C4-2B (cell line): ENCODE measurements at regions not wholly inside any gene's neighbourhood (a gene's known extent, or its start where the extent isn't known, plus 50 kb on each side); places are given as distances from the start of the nearest gene placed in this dataset.
"Not testable (repeated sequence)": the region's sequence is repeated elsewhere in the genome, so short reads cannot be mapped to it uniquely, and the experiment has no call there.

Experiments
- H3K27ac ChIP-seq: fragments of 450-650 bp; 2 replicates; pipeline ENCODE4 v1.5.1; 2017
- ZFX ChIP-seq: fragments of 450-650 bp; IDR thresholded peaks from 2 replicates; pipeline ENCODE4 v1.6.1; 2017
- TF ChIP-seq, protein P1 (sequence below): fragments of 450-650 bp; conservative IDR thresholded peaks from 2 replicates; pipeline ENCODE4 v1.5.1; 2017; ENCODE audit warnings: mild to moderate bottlenecking

DNA sequence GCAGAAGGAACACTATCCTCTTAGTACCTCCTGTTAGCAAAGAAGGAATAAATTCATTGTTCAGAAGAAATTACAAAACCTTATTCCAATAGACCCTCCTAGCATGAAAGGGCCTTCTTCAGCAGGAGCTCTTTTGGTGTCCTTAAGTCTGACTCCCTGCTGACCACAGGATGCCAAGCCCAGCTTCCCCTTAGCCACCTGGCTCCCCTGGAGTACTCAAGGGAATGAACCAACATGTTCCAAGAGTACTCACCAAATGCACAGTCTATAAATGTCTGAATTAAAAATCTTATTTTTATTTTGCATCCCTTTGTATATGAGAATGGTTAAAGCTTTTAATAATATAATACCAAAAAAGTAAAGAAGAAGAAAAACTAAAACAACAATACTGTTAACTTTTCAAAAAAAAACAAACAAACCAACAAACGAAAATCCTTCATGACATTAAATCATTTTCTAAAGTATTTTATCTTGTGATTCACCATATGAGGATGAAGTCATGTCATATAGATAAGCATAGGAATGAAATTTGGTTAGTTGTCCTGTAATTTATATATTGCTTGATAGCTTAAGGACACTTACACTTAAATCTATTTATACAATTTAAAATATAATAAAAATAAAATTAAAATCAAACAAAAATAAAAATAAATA is 1355.1 kb downstream of the HACE1 start:
- H3K27ac ChIP-seq: no peak overlapping the region
- no peak for TF ChIP-seq ZFX
- TF ChIP-seq, protein P1, sequence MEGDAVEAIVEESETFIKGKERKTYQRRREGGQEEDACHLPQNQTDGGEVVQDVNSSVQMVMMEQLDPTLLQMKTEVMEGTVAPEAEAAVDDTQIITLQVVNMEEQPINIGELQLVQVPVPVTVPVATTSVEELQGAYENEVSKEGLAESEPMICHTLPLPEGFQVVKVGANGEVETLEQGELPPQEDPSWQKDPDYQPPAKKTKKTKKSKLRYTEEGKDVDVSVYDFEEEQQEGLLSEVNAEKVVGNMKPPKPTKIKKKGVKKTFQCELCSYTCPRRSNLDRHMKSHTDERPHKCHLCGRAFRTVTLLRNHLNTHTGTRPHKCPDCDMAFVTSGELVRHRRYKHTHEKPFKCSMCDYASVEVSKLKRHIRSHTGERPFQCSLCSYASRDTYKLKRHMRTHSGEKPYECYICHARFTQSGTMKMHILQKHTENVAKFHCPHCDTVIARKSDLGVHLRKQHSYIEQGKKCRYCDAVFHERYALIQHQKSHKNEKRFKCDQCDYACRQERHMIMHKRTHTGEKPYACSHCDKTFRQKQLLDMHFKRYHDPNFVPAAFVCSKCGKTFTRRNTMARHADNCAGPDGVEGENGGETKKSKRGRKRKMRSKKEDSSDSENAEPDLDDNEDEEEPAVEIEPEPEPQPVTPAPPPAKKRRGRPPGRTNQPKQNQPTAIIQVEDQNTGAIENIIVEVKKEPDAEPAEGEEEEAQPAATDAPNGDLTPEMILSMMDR: no peak

DNA sequence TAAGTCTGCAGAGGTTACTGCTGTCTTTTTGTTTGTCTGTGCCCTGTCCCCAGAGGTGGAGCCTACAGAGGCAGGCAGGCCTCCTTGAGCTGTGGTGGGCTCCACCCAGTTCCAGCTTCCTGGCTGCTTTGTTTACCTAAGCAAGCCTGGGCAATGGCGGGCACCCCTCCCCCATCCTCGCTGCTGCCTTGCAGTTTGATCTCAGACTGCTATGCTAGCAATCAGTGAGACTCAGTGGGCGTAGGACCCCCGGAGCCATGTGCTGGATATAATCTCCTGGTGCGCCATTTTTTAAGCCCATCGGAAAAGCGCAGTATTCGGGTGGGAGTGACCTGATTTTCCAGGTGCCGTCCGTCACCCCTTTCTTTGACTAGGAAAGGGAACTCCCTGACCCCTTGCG is 1363.1 kb downstream of the HACE1 start:
- not testable (repeated sequence) for H3K27ac ChIP-seq

DNA sequence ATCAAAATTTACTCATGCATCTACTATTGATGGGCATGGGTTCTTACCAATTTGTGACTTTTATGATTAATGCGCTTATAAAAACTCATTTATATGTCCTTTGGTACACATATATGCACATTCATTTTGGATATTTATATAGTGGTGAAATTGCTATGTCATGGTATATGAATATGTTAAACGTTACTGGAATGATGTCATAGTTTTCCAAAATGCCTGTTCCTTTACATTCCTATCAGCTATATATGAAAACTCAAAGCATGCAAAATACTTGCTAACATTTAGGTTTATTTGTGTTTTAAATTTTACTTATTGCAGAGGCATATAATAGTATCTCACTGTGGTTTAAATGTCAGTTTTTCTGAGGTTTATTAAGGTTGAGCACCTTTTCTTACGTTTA is 1403.1 kb downstream of the HACE1 start:
- no peak overlapping the region for H3K27ac ChIP-seq
- TF ChIP-seq, protein P1: no peak
- TF ChIP-seq ZFX: no peak

DNA sequence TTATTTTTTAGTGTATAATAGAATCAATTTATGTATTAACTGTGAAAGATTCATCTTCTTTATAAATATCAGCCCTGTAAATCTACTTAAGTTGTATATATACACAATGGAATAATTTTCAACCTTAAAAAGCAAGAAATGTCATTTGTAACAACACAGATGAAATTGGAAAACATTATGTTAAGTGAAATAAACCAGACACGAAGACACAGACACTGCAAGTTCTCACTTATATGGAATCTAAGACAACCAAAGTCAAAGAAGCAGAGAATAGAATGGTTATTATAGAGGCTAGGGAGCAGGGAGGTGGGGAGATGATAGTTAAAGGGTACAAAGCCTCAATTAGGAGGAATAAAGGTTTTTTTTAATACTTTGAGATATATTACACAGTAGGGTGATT is 1404.4 kb downstream of the HACE1 start:
- TF ChIP-seq, protein P1: no peak
- no peak for TF ChIP-seq ZFX
- no peak overlapping the region for H3K27ac ChIP-seq

DNA sequence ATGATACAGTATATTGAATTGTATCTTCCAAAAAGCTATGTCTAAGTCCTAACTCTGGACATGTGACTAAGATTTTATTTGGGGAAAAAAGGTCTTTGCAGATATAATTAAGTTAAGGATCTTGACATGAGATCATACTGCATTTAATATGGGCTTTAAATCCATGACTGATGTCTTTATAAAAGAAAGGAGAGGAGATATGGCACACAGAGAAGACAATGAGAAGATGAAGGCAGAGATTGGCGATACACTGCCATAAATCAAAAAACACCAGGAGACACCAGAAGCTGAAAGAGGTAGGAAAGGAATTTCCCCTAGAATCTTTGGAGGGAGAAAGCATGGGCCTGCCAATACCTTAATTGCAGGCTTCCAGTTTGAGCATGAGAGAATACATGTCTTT is 1450.2 kb downstream of the HACE1 start:
- TF ChIP-seq, protein P1: no peak
- no peak for TF ChIP-seq ZFX
- H3K27ac ChIP-seq: no peak overlapping the region

DNA sequence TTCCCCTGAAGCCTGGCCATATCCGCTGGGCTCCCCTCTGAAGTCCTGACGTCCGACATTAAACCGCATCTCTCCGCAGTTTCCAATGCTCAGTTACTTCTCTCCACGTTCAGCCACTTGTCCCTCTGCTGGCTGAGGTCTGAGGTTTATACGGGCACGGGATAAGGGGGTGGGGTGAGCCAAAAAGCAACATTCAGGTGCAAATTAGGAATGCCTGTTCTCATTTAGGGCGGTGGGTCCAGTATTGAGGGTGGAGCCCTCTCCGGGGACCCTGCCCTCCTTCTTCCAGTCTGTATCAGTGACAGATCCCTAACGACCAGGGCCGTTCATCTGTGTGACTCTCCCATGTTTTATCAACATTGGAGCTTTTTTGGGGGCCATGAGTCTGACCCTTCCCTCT is 1454.4 kb downstream of the HACE1 start:
- no peak overlapping the region for H3K27ac ChIP-seq
- TF ChIP-seq, protein P1: no peak
- no peak for TF ChIP-seq ZFX

DNA sequence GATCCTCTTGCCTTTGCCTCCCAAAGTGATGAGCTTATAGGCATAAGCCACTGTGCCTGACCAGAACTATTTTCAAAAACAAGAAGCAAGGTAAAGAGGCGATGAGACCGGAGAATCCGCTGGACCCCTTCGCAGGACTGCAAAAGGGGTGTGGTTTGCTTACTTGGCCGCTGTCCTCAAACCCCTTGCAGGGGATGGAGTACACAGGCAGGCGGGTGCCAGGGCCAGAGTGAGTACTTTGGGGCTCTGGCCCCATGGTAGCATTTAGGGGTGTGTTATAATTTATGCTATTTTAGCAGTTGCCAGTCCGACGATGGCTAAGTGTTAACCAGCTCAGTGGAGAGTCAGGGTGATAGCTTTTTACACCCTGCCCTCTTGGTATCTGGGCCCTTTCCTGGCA is 1454.9 kb downstream of the HACE1 start:
- H3K27ac ChIP-seq: no peak overlapping the region
- TF ChIP-seq, protein P1: no peak
- no peak for TF ChIP-seq ZFX

DNA sequence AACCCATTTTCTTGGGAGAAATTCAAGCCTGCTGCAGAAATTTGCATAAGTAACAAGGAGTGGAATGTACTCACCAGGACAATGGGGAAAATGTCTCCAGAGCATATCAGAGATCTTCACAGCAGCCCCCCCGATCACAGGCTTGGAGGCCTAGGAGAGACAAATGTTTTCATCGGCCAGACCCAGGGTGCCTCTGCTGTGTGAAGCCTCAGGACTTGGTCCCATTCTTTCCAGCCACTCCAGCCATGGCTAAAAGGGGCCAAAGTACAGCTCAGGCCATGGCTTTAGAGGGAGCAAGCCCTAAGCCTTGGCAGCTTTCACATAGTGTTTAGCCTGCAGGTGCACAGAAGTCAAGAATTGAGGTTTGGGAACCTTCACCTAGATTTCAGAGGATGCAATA is 1463.0 kb downstream of the HACE1 start:
- H3K27ac ChIP-seq: no peak overlapping the region
- no peak for TF ChIP-seq ZFX
- TF ChIP-seq, protein P1: no peak
